HG02588 (cell line): ENCODE measurements at regions not wholly inside any gene's neighbourhood (a gene's known extent, or its start where the extent isn't known, plus 50 kb on each side); places are given as distances from the start of the nearest gene placed in this dataset.

Source experiments
- ATAC-seq: cut with Tn5 transposase; IDR thresholded peaks from one replicate; pipeline ENCODE4 v1.9.1; 2021; ENCODE audit warnings: mild to moderate bottlenecking, moderate library complexity; ENCODE audit not compliant: unreplicated experiment

GRCh38 chr10:29857843-29858701, 201.3 kb downstream of the JCAD start:
- no peak for ATAC-seq

- no peak for ATAC-seq
These were observed 203.1 kb downstream of the JCAD start for GRCh38 chr10:29856295-29856694.

- ATAC-seq = no peak
These were observed 205.5 kb downstream of the JCAD start for GRCh38 chr10:29853913-29854312.

GRCh38 chr10:29851241-29851640, 208.1 kb downstream of the JCAD start:
- no peak for ATAC-seq

GRCh38 chr10:29850371-29850770, 209.0 kb downstream of the JCAD start:
- ATAC-seq = no peak

GRCh38 chr10:29849886-29850285, 209.5 kb downstream of the JCAD start:
- ATAC-seq = no peak

- no peak for ATAC-seq
These were observed 210.1 kb downstream of the JCAD start for GRCh38 chr10:29849126-29849833.

- ATAC-seq = no peak
These were observed 212.1 kb upstream of the SVIL start for GRCh38 chr10:29846881-29847280.

GRCh38 chr10:29845166-29845565, 210.4 kb upstream of the SVIL start:
- ATAC-seq = no peak

- no peak for ATAC-seq
These were observed 208.4 kb upstream of the SVIL start for GRCh38 chr10:29843143-29843542.

- ATAC-seq = no peak
These were observed 207.2 kb upstream of the SVIL start for GRCh38 chr10:29841724-29842649.

GRCh38 chr10:29840516-29841276, 205.9 kb upstream of the SVIL start:
- no peak for ATAC-seq

- ATAC-seq = no peak
These were observed 205.2 kb upstream of the SVIL start for GRCh38 chr10:29839826-29840515.

- ATAC-seq = no peak
These were observed 203.8 kb upstream of the SVIL start for GRCh38 chr10:29838539-29838938.

GRCh38 chr10:29837586-29837985, 202.8 kb upstream of the SVIL start:
- no peak for ATAC-seq

- ATAC-seq = no peak
These were observed 201.6 kb upstream of the SVIL start for GRCh38 chr10:29836396-29836795.

GRCh38 chr10:29835055-29835454, 200.3 kb upstream of the SVIL start:
- ATAC-seq = no peak

GRCh38 chr10:29830531-29831512, 196.1 kb upstream of the SVIL start:
- ATAC-seq = no peak

GRCh38 chr10:29829776-29830175, 195.0 kb upstream of the SVIL start:
- no peak for ATAC-seq
